Fibroblast of skin of right biceps (primary cell): ENCODE measurements at regions not wholly inside any gene's neighbourhood (a gene's known extent, or its start where the extent isn't known, plus 50 kb on each side); places are given as distances from the start of the nearest gene placed in this dataset.
"Not testable (repeated sequence)": the region's sequence is repeated elsewhere in the genome, so short reads cannot be mapped to it uniquely, and the experiment has no call there.

ENCODE experiments used
- DNase-seq: peaks from one replicate; pipeline ENCODE4 v3.0.0-alpha.2; 2013

DNA sequence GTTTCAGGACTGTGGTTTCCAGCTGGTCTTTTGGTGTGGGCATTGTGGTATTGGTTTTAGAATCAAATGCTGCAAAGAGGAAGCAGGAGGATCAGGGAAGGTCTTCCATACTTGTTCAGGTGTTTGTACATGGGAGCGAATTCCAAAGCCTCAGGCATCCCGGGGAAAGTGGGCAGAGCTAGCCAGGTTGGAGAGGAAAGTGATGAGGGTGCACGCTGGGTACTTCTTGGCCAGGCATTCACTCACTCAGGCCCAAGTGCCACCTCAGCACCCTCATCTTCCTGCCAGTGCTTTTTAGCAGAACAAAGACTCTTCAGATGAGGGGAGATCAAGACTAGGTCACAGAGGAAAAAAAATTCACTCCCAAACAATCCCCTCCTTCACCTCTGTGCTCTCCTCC is 241.1 kb upstream of the TBX18 start:
- DNase-seq = no peak

DNA sequence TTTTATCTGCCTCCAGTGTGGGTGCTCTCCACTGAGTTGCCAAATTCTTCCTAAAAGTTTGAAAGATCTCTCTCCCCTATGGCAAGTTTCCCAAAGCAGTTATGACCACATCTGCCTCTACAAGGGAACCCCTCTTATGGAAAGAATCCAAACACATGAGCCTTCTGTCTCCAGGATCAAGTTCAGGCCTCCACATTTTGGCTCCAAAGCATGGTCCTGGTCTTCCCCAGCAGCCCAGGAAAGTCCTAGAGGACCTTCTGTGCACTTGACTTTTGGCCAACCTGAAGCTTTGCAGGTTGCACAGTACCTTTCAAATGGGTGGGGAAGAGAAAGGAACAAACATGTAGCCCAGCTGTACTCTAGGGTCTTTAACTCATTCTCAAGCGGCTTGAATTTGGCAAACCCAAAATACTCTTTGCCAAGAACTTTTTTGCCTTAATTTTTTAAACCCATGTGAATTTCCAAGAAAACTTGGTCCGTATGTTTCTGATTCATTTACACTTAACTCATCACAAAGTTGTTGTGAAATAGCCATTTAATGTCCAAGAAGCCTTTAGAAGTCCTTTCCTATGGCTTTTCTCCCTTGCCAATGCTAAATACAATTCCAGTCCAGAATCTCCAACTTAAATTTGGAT is 240.1 kb upstream of the TBX18 start:
- DNase-seq = peak; percentile 9

DNA sequence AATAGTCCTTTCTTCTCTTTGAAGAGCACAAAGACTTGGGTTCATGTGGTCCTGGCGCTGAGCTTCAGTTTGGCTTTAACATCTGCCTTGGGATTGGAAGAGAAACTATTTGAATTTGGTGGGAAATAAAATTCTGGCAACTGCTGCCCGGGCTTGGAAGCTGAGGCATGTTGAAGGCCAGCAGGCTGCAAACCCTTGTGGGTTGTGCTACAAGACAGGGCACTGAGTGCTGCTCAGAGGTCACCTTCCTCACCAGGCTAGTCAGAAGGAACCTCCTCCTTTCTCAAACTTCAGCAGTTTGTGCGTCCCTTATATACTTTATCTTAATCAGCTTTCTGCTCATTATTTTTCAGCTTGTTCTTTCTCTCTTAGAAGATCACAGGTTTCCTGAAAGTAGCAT is 238.4 kb upstream of the TBX18 start:
- DNase-seq = no peak

DNA sequence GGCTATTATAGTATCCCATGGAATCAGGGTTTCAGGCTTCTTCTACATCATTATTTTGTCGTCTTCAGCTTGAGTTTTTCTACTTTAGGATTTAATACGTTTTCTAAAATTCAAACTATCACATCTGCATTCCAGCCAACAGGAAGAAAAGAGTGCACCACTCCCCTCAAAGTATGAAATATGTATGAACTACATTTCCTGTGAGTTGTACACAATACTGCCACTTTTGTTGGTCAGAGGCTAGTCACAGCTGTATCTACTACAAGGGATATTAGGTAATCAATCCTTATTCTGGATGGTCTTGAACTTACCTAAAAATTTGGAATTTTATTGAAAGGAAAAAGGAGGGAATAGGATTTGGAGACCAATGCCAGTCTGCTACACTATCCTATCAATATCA is 235.6 kb upstream of the TBX18 start:
- DNase-seq = no peak

DNA sequence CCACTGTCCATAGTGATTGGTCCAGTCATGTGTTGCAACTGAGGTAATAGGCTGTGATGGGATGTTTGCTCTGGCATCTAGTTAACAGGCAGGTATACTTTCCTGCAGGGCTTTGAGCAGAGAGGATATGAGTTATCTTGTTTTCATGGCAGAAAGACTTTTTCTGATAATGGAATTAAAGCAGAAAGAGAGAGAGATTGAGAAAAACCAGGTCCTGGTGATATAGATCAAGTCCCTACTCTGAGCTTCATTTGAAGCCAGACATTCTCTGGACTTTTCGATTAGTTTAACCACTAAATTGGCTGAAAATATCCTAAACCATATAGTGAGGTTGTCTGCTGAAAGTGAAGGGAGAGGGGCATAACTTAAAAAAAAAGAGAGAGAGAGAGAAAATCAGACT is 233.8 kb upstream of the TBX18 start:
- DNase-seq = no peak

DNA sequence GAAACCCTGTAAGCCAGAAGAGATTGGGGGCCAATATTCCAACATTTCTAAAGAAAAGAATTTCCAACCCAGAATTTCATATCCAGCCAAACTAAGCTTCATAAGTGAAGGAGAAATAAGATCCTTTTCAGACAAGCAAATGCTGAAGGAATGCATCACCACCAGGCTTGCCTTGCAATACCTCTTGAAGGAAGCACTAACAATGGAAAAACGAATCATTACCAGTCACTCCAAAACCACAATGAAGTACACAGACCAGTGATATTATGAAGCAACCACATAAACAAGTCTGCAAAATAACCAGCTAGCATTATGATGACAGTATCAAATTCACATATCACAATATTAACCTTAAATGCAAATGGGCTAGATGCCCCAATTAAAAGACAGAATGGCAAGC is 224.4 kb upstream of the TBX18 start:
- not testable (repeated sequence) for DNase-seq

DNA sequence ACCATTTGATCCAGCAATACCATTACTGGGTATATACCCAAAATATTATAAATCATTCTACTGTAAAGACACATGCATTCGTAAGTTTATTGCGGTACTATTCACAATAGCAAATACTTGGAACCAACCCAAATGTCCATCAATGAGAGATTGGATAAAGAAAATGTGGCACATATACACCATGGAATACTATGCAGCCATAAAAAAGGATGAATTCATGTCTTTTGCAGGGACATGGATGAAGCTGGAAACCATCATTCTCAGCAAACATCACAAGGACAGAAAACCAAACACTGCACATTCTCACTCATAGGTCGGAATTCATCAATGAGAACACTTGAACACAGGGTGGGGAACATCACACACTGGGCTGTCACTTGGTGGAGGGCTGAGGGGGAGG is 221.1 kb upstream of the TBX18 start:
- not testable (repeated sequence) for DNase-seq

DNA sequence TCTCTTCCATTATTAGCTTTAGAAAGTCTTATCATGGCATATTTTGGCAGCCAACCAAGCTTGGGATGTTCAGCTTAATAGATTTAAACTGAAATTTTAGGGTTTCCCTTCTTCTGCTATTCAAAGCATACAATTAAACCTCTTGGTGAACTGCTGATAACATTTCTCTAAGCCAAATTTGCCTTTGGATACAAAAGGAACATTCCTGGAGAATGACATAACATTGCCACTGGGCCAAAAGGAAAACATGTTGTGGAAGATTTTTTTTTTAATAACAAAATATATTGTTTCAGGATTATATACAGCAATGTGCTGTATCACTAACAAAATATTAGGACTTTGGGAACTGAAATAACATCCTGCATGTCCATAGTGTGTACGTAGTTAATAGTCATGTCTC is 215.1 kb upstream of the TBX18 start:
- peak; percentile 49 for DNase-seq

DNA sequence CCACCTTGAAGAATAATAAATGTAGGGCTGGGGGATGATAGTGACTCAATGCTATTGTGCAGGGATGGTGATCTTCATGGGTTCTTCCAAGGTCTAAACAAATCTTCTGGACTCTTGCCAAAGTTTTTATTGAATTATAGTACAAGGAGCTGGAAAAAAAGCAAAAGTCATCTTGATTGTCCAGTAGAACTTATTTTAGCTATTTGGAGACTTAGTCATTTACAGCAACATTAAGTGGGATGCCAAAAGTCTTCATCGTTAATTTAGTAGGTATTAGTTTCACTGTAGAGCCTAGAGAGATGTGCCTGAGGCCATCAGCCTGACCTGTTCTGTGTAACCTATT is 212.9 kb upstream of the TBX18 start:
- DNase-seq = peak; percentile 33

DNA sequence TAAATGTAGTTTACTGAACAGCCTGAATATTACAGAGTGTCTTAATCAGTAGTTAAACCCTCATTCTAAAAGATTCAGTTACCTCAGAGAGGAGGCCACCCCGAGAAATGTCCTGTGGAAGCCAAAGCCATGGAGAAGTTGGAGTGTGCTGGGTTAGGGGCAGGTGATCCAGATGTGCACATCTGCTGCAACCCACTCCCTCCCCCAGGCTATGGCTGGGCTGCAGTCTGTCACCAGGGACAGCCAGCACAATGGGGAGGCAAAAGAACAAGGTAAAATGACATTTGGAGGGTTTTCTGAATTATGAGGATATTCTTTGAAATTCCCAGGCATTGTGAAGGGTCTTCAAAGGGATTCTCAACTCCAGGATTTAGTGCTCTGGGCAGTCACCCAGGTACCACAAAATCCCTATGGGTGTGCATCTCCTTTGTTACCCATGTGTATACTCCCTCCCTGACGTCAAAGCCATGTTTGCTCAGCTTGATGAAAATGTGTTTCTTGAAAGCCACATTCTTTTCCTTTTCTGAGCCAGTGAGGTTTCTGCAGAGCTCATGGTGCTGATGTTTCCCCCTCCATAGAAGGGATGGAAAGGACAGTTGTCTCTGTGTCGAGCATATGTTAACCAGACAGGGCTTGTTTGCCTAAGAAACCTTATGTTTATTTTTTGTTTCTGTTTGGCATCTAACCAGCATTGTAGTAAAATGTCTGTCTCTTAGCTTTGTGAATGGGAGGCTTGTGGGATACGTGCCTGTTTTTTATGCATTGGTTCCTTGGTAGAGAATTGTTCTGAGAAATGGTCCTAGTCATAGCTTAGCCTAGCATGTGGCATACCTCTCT is 212.3 kb upstream of the TBX18 start:
- DNase-seq = peak; percentile 69

DNA sequence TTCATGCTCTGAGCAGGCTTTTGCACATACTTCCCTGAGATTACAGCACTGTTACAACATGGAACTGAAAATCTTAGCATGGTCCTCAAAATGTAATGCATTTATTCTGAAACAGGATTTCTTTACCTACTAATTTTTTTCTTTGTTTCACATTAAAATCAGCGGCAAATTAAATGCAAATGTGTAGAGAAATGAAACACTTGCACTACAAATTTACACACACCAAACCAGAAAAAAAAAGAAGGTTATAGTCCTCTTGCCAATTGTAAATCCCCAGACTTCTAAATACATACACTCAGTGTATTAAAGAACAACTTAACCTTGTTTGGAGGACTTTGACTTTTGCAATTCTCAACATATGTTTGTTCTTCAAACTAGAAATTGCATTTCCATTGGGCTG is 210.9 kb upstream of the TBX18 start:
- no peak for DNase-seq

DNA sequence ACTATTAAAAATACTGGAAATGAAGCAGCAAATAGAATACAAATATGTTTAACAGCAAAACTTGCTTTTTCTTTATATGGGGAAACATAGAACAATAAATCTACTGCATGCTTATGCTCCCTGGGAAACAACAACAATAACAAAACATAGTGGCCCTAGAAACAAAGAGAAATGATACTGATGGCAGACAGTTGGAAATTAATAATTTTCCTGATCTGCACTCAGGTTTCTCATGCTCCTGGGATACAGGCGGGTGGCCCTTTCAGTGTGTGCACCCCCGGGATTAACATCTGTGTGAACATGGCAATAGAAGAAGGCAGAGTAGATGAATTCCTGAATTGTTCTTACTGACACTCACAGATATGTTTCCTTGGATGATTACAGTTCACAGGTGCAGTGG is 209.2 kb upstream of the TBX18 start:
- DNase-seq = no peak

DNA sequence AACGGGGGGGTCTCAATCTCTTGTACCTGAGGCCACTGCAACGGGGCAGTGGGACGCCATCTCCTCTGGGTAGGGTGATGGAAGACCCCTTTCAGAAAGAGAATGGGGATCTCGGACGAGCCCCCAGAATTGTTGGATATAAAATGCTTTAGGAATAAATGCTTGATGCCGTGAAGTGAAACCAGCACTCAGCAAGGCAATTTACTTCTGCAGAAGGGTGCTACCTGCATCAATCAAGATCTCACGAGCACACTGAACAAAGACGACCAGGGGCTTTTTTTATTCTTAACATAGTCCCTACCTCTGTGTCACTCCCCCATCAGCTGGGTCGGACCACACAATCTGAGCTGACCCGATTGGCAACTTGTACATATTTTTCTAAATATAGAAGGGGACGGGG is 203.6 kb upstream of the TBX18 start:
- no peak for DNase-seq

DNA sequence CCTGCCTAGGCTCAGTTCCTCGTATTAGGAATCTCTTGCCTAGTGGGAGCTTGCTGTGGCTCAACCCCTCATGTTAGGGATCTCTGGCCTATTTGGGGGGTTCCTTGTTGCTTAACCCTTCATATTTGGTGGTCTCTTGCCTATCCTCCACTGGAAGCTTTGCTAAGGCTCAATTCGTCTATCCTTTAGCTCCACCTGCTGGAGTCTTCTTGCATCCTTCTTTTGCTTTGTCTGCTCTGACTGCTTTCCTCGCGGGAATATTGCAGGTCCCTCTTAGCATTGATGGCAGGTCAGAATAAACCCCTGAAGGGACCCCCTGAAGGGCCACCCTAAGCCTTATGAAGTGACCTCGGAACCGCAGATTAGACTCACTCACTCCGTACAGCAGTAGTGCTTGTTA is 203.0 kb upstream of the TBX18 start:
- DNase-seq = peak; percentile 43

DNA sequence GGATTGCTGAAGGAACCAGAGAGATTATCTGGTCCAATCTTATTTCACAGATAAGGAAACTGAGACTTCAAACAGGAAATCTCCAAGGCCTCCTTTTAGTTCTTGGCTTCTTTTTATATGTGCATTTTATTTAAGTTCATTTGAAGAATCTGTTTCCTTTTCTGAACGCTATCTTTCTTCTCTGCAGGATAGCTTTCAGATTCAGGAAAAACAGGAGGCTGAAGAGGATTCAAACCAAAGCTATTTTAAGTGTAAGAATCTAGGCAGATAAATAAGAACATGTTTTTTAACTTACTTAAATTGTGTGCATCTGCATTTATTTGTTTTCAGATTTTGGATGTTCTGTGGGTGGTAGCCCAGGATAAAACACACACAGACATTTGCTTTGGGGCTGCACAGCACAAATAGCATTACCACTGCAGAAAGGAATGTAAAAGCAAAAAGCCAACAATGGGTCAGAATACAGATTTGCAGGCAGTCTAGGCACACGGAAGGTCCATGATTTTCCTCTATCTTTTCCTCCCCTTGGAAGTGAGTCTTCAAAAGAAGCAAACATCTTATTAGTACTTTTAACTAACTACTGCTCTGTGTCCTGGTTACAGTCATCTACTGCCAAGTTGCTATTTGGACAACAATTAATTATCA is 188.8 kb upstream of the TBX18 start:
- peak; percentile 5 for DNase-seq

DNA sequence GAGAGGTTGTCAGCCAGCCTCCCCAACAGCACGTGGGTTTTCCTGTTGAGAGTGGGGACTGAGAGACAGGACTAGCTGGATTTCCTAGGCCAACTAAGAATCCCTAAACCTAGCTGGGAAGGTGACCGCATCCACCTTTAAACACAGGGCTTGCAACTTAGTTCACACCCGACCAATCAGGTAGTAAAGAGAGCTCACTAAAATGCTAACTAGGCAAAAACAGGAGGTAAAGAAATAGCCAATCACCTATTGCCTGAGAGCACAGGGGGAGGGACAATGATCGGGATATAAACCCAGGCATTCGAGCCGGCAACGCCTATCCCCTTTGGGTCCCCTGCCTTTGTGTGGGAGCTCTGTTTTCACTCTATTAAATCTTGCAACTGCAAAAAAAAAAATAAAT is 180.5 kb upstream of the TBX18 start:
- DNase-seq = not testable (repeated sequence)

DNA sequence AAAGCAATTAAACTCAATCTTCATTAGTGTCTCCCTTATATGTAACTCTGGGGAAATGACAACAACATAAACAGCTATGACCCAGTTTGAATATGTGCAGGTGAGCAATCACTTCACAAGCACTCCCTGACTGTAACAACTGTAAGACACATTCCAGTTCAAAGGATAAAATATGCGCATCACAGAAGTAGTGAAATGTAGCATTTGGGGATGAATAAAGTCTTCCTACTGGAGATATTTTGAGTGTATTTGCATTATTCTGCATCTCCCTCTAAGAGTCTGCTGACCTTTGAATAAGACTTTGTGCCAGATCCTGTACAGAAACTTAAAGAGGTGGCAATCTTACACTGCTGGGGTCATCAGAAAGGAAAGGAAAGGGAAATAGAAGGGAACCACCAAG is 179.5 kb upstream of the TBX18 start:
- no peak for DNase-seq

DNA sequence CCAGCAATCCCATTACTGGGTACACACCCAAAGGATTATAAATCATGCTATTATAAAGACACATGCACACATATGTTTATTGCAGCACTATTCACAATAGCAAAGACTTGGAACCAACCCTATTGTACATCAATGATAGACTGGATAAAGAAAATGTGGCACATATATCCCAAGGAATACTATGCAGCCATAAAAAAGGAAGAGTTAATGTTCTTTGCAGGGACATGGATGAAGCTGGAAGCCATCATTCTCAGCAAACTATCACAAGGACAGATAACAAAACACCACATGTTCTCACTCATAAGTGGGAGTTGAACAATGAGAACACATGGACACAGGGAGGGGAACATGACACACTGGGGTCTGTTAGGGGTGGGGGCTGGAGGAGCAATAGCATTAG is 177.2 kb upstream of the TBX18 start:
- DNase-seq = not testable (repeated sequence)

DNA sequence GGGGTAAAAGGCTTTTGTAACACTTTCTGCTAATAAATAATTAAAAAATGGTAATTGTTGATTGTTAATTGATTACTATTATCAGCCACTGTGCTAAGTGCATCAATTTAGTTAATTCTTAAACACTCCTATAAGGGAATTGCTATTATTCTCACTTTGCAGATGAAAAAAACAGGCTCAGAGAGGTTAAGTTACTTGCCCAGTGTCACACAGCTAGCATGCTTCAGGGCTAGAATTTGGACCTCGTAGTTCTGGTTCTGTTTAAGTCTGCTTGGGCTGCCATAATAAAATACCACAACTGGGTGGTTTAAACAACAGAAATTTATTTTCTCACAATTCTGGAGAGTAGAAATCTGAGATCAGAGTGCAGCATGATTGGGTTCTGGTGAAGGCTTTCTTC is 164.8 kb upstream of the TBX18 start:
- no peak for DNase-seq

DNA sequence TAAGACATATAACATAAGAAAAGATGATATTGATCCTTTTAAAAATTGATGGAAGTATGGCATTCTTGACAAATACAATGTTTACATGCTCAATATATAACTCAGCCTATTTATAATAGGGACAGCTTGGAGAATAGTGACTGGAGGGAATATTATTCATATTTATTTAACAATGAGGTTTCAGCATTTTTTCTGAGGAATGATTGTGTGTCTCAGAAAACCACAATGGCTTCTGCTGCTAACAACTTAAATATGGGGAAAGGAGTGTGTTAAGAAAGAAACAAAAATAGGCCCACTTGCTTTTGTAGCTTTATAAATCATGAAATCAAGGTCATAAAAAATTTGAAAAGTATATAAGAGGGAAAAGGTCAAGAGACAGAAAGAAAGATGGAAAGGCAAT is 163.2 kb upstream of the TBX18 start:
- DNase-seq = peak; percentile 16

DNA sequence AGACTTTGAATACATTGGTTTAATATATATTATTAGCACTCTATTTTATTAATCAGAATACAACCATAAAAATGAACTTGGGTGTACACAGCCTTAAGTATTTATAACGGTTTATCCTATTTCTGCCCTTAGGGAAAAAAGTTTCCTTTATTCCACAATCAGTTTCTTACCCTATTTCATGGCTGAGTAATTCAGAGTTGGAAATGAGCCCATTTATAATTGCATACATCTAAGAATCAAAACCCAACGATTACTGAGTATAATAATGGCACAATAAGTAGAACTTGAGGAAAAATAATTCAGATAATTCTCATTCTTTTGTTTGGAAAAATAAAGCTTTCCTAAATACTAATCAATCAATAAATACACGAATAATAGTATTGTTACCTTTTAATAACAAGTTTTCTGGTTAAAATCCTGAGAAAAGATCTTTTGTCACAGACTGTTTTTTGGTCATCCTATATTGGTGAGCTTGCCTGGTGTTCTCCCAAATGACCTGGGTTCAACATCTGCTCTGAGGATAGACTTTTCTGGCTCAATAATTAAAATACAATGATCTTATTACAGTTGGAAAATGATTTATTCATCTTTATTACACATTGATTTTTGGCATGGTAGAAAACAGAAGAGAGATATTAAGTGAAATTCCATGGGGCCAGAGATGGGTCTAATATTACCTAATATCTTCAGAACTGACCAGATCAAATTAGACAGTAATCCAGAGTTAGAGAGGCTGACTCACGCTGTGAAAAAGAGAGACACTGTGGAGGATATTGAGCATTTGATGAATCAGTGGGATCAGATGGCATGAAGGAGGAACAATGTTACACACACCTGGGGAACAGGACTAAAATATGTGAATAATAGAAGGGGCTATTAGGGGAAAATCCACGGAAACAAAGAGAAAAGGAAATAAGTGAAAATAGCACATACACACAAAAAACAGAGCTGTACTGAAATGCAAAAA is 162.1 kb upstream of the TBX18 start:
- DNase-seq = peak; percentile 34

DNA sequence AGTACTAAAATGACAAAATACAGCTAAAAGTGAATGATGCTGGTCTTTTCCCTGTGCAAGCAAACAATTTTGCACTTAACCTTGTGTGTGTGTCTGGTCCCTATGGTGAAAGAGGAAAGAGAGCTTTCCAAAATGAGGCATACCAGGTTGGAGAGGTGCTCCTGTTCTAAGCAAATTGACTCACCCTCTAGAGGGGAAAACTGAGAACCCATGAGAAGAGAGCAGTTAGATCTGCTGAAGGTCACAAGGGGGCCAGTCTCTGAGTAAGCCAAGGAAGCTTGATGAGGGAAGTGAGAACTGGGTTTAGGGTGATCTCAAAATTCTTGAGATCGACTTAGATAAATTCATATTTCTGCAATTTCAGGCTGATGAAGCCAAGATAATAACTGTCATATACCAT is 157.5 kb upstream of the TBX18 start:
- DNase-seq = no peak

DNA sequence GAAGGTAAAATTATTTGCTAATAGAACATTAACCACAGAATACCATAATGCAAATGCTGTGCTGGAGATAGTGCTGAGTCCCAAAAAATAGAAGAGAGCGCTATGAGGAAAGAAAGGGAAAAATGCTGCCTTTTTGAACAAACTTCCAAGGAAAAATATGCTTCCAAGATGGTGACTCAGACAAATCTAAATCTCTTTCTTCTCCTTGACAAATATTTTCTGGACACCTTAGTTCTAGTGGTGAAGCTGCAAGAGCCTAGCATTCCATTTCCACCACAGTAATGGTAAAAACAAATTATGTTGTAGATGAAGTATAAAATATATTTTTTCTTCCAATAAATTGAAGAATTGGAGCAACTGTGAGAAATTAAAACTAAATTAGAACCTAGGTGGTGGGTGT is 155.6 kb upstream of the TBX18 start:
- peak; percentile 52 for DNase-seq
